ENCODE measurements at regions not wholly inside any gene's neighbourhood (a gene's known extent, or its start where the extent isn't known, plus 50 kb on each side); places are given as distances from the start of the nearest gene placed in this dataset.
"Not testable (repeated sequence)": the region's sequence is repeated elsewhere in the genome, so short reads cannot be mapped to it uniquely, and the experiment has no call there.

- DNase-seq, result no peak
These were observed 108.4 kb downstream of the SINHCAF start for GRCh38 chr12:31217356-31218130.

GRCh38 chr12:31218203-31219025, 107.5 kb downstream of the SINHCAF start:
- DNase-seq, result no peak

- no peak for DNase-seq
These were observed 106.4 kb downstream of the SINHCAF start for GRCh38 chr12:31219521-31219920.

GRCh38 chr12:31220061-31220460, 105.9 kb downstream of the SINHCAF start:
- no peak for DNase-seq

- DNase-seq, result peak in 5 of 14 donors; percentile 5 to 31 (median 9)
These were observed 105.1 kb downstream of the SINHCAF start for GRCh38 chr12:31220633-31221550.

- no peak for DNase-seq
These were observed 104.4 kb downstream of the SINHCAF start for GRCh38 chr12:31221551-31221945.

GRCh38 chr12:31222620-31223222, 103.2 kb downstream of the SINHCAF start:
- DNase-seq, result no peak

- not testable (repeated sequence) for DNase-seq
These were observed 102.3 kb downstream of the SINHCAF start for GRCh38 chr12:31223640-31224039.

GRCh38 chr12:31224768-31225448, 101.0 kb downstream of the SINHCAF start:
- DNase-seq, result no peak

- DNase-seq, result no peak
These were observed 100.1 kb downstream of the SINHCAF start for GRCh38 chr12:31225656-31226535.

- peak in 8 of 14 donors; percentile 15 to 74 (median 46) for DNase-seq
These were observed 99.3 kb downstream of the SINHCAF start for GRCh38 chr12:31226639-31227038.

- DNase-seq, result peak in 1 of 14 donors; percentile 17
These were observed 98.5 kb downstream of the SINHCAF start for GRCh38 chr12:31227401-31227981.

GRCh38 chr12:31228811-31229792, 96.8 kb downstream of the SINHCAF start:
- DNase-seq, result peak in 8 of 14 donors; percentile 11 to 72 (median 40)

- DNase-seq, result no peak
These were observed 95.9 kb downstream of the SINHCAF start for GRCh38 chr12:31230004-31230403.
